ENCODE measurements at regions not wholly inside any gene's neighbourhood (a gene's known extent, or its start where the extent isn't known, plus 50 kb on each side); places are given as distances from the start of the nearest gene placed in this dataset.

GRCh38 chr6:164294047-164294784 lies 879.7 kb downstream of the QKI start:
- TF ChIP-seq CTCF (IDR thresholded peaks at IDR 0.05) = no peak

- no peak for TF ChIP-seq CTCF (IDR thresholded peaks at IDR 0.05)
These were observed 876.7 kb downstream of the QKI start for GRCh38 chr6:164291224-164291623.

DNA sequence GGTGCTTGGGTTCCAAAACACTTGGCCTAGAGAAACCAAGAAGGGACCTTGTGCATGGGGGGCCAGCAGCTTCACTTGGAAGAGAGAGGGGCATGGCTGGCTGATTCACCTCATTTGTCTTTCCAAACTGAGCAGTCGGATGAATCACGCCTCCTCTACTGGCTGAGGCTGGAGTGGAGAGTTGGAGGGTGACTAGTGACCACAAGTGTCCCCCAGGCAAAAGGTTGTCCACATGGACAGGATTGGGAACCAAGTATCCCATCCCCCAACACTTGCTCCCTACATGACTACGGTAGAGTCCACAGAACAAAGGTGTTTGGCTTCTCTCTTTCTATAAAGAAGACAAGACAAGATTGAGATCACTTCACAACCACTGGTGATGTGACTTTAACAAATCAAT lies 875.6 kb downstream of the QKI start:
- TF ChIP-seq CTCF (IDR thresholded peaks at IDR 0.05) = no peak

DNA sequence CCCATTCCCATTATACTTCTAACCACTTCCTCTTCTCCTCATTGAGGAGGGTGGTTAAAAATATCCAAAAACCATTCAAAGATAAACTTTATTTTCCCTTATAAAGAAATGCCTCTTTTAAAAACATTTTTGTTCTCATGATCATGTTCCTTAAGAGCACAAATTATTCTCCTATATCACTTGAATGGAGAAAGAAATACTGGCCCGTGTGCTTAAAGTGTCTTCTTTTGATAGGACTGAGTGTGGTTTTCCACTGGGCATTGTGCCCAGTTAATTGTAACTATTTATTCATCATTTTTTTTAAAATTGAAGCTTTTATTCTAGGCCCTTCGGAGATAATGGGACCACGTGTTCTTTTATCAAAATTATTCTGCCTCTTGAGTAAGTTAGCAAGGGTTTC lies 871.5 kb downstream of the QKI start:
- no peak for TF ChIP-seq CTCF (IDR thresholded peaks at IDR 0.05)

- no peak for TF ChIP-seq CTCF (IDR thresholded peaks at IDR 0.05)
These were observed 869.1 kb downstream of the QKI start for GRCh38 chr6:164283574-164283973.

DNA sequence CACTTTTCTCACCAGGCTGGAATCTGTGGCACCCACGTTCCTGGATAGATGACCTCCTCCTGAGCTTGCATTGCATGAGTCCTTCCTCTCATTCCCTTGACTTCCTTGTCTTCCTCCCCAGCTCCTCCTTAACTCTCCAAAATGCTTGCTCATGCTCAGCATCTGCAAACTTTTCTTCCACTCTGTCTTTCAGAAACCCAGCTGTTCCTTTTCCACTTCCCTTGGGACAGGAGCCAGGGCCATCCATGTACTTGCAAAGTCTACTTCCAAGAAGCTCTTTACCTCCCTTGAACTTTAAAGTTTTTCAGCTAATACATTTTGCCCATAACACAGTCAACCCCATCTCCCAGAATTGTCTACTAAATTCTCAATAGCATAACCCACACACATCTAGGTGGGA lies 861.7 kb downstream of the QKI start:
- no peak for TF ChIP-seq CTCF (IDR thresholded peaks at IDR 0.05)

- no peak for TF ChIP-seq CTCF (IDR thresholded peaks at IDR 0.05)
These were observed 861.3 kb downstream of the QKI start for GRCh38 chr6:164275773-164276172.

DNA sequence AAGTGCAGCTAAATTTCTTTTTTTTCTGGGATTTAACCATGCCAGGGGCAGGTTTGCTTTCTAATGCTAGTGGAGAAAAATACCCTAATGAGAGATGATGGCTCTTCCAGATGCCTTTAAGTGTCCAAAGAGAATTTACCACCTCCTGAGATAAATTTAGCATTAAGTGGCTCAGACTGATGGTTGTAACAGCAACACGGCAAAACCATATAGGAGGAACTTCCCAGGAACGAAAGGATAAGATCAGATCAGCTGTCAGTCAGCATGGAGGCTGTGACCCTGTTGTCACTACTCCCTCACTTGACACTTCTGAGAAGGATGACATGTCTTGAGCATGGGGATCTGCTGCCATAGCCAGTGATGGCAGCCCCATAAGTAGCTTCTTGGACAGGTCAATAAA lies 860.0 kb downstream of the QKI start:
- no peak for TF ChIP-seq CTCF (IDR thresholded peaks at IDR 0.05)
